Progenitor cell of endocrine pancreas (in vitro differentiated cells): ENCODE measurements at regions not wholly inside any gene's neighbourhood (a gene's known extent, or its start where the extent isn't known, plus 50 kb on each side); places are given as distances from the start of the nearest gene placed in this dataset.

Source experiments
- DNase-seq: peaks from one replicate; pipeline ENCODE4 v3.0.0; 2021; ENCODE audit warnings: low spot score; ENCODE audit not compliant: unreplicated experiment
- H3K27ac Mint-ChIP-seq: 2 replicates; pipeline ENCODE4 v1.8.0; 2021; ENCODE audit warnings: mild to moderate bottlenecking, moderate library complexity, mixed read lengths
- H3K27me3 Mint-ChIP-seq: 2 replicates; pipeline ENCODE4 v1.8.0; 2021; ENCODE audit warnings: mixed read lengths
- H3K36me3 Mint-ChIP-seq: 2 replicates; pipeline ENCODE4 v1.8.0; 2022; ENCODE audit warnings: mixed read lengths; ENCODE audit not compliant: insufficient read depth
- H3K4me1 Mint-ChIP-seq: 2 replicates; pipeline ENCODE4 v1.8.0; 2021; ENCODE audit warnings: low read depth, mixed read lengths
- H3K4me3 Mint-ChIP-seq: 2 replicates; pipeline ENCODE4 v1.8.0; 2021; ENCODE audit warnings: low read depth, mild to moderate bottlenecking, moderate library complexity, mixed read lengths
- H3K9me3 Mint-ChIP-seq: 2 replicates; pipeline ENCODE4 v1.8.0; 2021; ENCODE audit warnings: low read depth, mixed read lengths
- CTCF ChIP-seq: fragments of 200-600 bp; sonication (generic); IDR thresholded peaks from one replicate; pipeline ENCODE4 v1.5.0; 2021; ENCODE audit warnings: antibody characterized with exemption, mild to moderate bottlenecking; ENCODE audit not compliant: unreplicated experiment

DNA sequence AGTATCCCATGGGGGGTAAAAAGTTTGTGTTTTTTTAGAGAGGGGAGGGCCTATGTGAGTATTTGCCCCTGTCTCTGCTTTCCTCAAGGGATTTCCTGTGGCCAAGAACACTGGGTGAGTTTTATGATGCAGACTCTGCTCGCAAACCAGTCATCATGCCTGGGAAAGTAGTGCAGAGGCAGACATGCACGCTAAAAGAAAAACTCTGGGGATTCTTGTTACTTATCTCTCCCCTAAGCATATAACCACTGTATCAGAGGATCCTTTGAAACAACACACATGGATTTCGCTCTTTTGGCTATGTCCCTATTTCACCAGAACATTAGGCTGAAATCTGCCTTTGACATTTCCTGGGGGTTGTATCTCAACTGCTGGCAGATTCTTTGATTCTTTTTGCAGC lies 1845.8 kb upstream of the SEL1L start:
- no peak overlapping the region for H3K27ac Mint-ChIP-seq
- no peak for DNase-seq
- H3K4me1 Mint-ChIP-seq: no peaks in the 10 kb centered on the region
- TF ChIP-seq CTCF: no peak
- no peaks in the 10 kb centered on the region for H3K36me3 Mint-ChIP-seq
- H3K4me3 Mint-ChIP-seq: no peak overlapping the region
- no peaks in the 10 kb centered on the region for H3K27me3 Mint-ChIP-seq
- H3K9me3 Mint-ChIP-seq: peaks cover 5% of the 10 kb centered on the region

- DNase-seq: no peak
- H3K36me3 Mint-ChIP-seq: no peaks in the 10 kb centered on the region
- H3K4me1 Mint-ChIP-seq: no peaks in the 10 kb centered on the region
- H3K27ac Mint-ChIP-seq: no peak overlapping the region
- TF ChIP-seq CTCF: no peak
- peaks cover 8% of the 10 kb centered on the region for H3K9me3 Mint-ChIP-seq
- no peaks in the 10 kb centered on the region for H3K27me3 Mint-ChIP-seq
- no peak overlapping the region for H3K4me3 Mint-ChIP-seq
These were observed 1850.6 kb upstream of the SEL1L start for GRCh38 chr14:83384253-83384652.

- no peaks in the 10 kb centered on the region for H3K27me3 Mint-ChIP-seq
These were observed 1861.7 kb upstream of the SEL1L start for GRCh38 chr14:83395321-83395720.

DNA sequence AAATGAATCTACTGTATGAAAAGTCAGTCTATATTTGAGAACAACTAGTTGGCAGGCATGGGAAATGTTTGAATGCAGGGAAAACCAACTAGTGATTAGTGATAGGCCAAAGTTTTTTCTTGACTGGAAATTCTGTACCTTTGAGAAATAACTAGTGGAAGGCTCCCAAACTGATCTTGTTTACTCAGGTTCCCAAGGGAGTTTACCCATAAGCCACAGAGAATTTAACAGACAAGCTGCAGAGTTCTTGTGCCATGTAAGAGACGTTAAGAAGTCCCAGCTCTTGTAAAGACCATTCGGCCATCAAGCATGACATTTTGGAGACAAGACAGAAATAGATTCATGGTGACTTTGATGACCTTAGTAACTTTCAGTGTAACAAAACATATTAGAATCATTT lies 1882.8 kb upstream of the SEL1L start:
- DNase-seq: no peak
- no peaks in the 10 kb centered on the region for H3K9me3 Mint-ChIP-seq
- no peak overlapping the region for H3K4me3 Mint-ChIP-seq
- H3K36me3 Mint-ChIP-seq: no peaks in the 10 kb centered on the region
- TF ChIP-seq CTCF: no peak
- H3K4me1 Mint-ChIP-seq: peaks cover 5% of the 10 kb centered on the region
- no peaks in the 10 kb centered on the region for H3K27me3 Mint-ChIP-seq
- H3K27ac Mint-ChIP-seq: no peak overlapping the region

More at GRCh38 chr14:83395321-83395720, 1861.7 kb upstream of the SEL1L start:
- Mint-ChIP-seq H3K9me3 (no peaks in the 10 kb centered on the region), H3K36me3 (no peaks in the 10 kb centered on the region), H3K4me1 (no peaks in the 10 kb centered on the region), H3K4me3 (no peak overlapping the region), H3K27ac (no peak overlapping the region)
- DNase-seq: no peak
- no peak for TF ChIP-seq CTCF

- no peak overlapping the region for H3K4me3 Mint-ChIP-seq
- no peak for DNase-seq
- no peaks in the 10 kb centered on the region for H3K36me3 Mint-ChIP-seq
- H3K9me3 Mint-ChIP-seq: no peaks in the 10 kb centered on the region
- no peaks in the 10 kb centered on the region for H3K27me3 Mint-ChIP-seq
- H3K27ac Mint-ChIP-seq: no peak overlapping the region
- H3K4me1 Mint-ChIP-seq: peaks cover 17% of the 10 kb centered on the region
- TF ChIP-seq CTCF: no peak
These were observed 1885.8 kb upstream of the SEL1L start for GRCh38 chr14:83419420-83419819.
